NCI-H2196 (cell line): ENCODE measurements at regions not wholly inside any gene's neighbourhood (a gene's known extent, or its start where the extent isn't known, plus 50 kb on each side); places are given as distances from the start of the nearest gene placed in this dataset.
"Not testable (repeated sequence)": the region's sequence is repeated elsewhere in the genome, so short reads cannot be mapped to it uniquely, and the experiment has no call there.

Source experiments
- DNase-seq: peaks from one replicate; lab custom pipeline; 2025; ENCODE audit not compliant: unreplicated experiment; lab: John Stamatoyannopoulos, UW

DNA sequence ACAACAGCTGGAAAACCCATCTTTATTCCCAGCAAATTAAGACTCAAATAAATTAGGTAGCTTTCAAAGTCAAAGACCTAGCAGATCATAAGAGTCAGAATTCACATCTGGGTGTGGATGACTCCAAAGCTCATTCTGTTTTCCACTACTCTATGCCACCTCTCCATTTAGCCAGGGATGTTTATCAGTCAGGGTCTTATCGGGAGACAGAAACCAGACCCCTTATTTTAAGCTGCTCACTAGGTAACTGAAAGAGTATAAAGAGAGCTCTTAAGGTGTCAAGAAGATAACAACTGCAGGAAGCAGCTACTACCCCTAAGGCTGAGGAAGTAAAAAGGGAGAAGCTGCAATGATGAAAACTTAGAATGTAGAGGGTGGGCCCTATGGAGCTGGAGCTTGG is 333.7 kb upstream of the KLF3 start:
- no peak for DNase-seq

DNA sequence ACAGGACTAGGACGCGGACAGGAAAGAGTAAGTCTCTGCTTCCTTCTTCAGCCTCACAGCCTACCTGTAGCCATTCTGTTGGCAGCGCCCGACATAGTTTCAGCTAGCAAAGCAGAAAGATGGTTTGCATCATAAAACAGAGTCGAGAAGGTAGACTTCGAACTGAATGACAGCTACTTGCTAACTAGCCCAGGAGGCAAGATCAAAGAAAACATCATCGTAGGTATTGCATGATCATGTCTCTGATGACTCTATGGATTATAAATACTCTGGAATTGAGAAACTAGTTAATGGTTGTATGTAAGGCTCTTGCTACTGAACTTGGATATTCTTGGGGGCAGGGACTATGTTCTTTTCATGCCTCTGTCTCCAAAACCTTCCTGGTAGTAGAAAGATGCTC is 333.1 kb upstream of the KLF3 start:
- no peak for DNase-seq

DNA sequence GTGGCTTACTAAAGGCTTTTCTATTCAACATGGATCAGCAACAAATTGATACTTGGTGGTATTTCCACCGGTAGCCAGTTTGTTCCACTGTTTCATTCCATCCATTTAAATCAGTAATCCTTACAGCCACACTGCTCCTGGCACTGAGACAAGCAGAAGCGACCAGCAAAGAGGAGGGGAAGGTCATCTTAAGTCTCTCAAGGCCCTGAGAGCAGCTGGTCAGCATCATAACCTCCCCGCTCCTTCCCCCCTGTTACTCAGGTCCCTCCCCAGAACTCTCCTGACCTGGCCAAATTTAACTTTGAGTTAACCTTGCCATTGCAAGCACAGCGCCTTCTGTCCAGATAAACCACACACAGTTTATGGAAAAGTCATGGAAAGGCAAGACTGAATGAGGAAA is 331.3 kb upstream of the KLF3 start:
- DNase-seq = no peak

DNA sequence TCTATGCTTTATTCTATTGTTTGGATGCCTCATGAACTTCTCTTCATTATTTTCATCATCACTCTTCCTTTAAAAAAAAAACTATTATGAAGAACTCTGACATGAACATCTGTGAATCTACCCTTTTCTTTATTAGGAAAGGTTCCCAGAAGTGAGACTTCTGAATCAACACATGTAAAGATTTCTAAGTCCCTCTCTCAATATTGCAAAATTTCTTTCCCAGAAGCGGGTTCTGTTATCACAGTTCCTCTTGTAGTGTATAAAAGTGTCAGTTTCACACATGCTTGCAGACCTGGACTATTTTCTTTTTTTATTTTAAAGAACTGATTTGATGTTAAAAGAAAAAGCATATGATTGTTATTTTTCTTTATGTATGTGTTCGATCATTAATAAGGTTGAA is 330.8 kb upstream of the KLF3 start:
- no peak for DNase-seq

DNA sequence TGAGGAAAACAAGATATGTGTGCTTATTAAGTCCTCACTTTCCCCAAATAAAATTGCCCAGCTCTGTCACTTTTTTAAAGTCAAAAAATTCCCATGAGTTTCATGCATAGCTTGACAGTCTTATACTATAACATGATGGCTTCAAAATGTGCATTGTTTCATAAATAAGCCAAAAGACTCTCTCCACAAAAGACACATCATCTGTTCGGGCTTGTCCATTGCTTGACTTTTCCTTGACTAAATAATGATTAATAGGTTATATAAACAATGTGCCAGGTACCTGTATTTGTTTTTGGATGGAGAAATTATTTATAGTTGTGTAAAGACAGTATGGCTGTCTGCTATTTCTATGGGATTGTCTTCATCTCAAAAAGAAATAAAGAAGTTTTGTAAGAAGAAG is 329.2 kb upstream of the KLF3 start:
- DNase-seq = no peak

DNA sequence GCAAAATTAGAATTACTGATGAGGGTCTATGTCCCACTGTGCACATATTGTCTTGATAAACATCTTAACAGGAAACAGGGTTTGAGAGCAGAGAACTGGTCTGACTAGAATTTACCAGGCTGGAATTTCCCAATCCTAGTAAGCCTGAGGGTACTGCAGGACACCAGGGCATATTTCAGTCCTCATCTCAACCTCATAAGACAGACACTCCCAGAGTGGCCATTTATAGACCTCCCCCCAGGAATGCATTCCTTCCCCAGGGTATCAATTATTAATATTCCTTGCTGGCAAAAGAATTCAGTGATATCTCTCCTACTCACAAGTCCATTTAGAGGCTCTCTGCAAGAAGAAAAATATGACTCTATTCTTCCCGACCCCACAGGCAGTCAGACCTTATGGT is 325.1 kb upstream of the KLF3 start:
- not testable (repeated sequence) for DNase-seq

DNA sequence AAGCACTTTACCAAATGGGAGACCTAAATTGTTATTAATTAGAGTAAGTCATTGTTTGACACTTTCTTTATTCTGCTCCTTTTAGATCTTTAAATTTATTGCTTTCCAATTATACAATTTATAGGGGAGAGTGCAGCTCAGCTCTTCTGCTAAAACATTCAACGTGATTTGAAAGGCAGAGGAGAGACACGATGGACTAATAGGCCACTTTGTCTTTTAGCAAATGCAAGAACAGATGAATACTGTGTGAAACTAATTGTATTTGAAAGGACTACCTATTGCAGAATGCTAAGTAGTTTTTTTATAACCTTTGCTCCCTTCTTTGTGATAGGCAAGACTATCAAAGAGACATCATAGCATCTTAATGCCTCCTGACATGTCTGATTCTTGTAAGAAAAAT is 320.4 kb upstream of the KLF3 start:
- no peak for DNase-seq

DNA sequence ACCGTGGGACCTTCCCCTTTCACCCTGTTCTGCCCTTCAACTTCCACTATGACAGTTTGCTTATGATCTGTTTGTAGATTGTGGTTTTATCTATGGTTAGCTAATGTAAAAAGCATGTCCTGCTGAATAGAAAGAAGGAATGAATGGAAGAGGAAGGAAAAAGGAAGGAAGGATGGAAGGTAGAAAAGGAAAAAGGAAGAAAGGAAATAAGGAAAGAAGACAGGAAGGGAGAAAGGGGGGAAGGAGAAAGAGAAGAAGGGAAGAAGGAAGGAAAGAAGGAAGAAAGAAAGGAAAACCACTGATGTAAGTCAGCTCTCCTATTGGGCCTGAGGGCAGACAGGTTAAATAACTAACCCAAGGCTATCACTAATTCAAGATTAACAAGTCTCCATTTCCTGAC is 319.1 kb upstream of the KLF3 start:
- no peak for DNase-seq

DNA sequence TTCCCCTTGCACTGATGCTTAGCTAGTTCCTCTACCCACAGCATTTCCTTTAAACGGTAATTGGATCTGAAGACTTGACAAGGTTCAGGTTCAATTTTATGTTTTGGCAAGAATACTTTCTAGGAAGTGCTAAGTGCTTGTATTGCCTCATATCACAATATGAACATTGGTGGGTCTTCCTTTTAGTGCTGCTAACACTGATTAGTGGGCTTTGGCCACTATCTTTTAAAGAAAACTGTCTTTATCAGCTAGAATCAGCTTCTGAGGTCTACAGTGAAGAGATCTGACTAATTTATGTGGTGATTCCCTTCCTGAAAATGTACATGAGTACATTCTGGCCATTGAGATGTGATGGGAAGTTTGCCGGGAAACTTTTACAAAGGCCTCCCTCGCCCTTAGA is 316.7 kb upstream of the KLF3 start:
- DNase-seq = no peak

DNA sequence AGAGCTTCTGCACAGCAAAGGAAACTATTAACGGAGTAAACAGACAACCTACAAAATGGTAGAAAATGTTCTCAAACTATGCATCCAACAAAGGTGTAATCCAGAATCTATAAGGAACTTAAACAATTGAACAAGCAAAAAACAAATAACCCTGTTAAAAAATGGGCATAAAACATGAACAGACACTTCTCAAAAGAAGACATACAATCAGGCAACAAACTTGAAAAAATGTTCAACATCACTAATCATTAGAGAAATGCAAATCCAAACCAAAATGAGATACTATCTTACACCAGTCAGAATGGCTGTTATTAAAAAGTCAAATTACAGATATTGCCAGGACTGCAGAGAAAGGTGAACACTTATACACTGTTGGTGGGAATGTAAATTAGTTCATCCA is 309.6 kb upstream of the KLF3 start:
- no peak for DNase-seq

DNA sequence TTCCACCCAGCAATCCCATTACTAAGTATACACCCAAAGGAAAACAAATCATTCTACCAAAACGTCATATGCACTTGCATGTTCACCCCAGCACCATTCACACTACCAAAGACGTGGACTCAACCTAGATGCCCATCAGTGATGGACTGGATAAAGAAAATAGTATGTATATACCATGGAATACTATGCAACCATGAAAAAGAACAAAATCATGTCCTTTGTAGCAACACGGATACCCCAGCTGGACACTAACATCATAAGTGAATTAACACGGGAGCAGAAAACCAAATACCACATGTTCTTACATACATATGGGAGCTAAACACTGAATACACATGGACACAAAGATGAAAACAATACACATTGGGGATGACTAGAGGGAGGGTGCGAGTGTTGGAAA is 309.1 kb upstream of the KLF3 start:
- no peak for DNase-seq

DNA sequence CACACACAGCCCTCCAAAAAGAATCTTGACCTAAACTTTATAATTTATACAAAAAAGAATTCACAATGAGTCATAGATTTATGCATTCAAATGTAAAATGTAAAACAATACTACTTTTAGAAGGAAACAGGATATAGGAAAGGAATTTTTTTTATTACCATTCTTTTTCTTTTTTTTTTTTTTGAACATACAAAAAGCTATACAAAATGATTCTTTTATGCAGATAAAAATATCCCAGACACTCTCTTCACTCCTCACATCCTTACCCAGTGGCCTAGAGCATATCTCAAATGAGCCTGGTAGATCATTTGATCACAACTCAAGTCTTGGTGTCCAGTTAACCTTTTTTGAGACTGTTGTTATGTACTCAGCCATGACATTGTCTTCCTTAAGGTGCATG is 307.3 kb upstream of the KLF3 start:
- DNase-seq = no peak

DNA sequence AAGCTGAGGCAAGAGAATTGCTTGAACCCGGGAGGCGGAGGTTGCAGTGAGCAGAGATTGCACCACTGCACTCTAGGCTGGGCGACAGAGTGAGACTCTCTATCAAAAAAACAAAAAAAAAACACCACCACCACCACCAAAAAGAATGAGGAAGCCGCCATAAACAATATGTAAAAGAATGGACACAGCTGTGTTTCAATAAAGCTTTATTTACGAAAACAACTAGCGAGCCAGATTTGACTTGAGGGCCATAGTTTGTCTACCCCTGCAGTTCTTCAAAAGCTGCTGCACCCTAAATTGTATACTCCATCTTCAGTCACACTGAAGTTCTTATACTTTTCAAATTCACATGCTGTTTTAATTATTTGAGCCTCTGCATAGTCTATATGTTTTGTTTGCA is 306.5 kb upstream of the KLF3 start:
- DNase-seq = no peak

DNA sequence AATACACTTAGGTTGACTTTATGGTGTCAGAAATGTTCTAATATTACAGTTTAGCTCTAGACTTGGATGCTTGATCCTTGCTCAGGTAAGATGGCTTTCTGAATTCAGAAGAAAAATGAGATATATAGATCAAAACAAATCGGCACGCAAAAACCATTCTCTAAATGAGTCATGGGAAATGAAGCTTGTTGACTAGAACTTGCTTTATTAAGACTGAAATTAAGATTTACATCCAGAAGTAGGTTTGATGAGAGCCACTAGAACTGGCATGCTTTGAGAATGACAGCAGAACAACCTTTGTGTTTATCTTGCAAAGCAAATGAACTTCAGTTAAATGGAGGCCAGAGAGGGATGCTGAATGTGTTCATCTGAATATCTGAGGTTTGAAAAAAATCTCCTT is 304.9 kb upstream of the KLF3 start:
- no peak for DNase-seq

DNA sequence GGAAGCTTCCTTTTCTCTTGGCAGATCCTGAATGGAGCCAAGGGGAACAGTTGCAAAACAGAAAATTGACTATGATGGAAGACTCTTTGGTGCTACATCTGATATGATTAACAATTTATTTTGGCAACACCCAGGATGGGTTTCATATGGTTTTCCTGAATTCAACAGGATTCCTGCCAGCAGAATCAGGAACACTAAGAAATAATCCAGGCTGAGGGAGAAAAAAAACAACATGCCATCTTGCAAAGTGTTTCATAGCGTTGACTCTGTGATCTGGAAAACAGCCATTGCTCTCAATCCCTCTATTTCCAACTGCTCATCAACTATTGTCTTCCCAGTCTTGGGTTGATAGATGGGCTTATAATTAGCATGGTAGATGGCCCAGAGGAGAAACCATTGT is 303.8 kb upstream of the KLF3 start:
- DNase-seq = no peak

DNA sequence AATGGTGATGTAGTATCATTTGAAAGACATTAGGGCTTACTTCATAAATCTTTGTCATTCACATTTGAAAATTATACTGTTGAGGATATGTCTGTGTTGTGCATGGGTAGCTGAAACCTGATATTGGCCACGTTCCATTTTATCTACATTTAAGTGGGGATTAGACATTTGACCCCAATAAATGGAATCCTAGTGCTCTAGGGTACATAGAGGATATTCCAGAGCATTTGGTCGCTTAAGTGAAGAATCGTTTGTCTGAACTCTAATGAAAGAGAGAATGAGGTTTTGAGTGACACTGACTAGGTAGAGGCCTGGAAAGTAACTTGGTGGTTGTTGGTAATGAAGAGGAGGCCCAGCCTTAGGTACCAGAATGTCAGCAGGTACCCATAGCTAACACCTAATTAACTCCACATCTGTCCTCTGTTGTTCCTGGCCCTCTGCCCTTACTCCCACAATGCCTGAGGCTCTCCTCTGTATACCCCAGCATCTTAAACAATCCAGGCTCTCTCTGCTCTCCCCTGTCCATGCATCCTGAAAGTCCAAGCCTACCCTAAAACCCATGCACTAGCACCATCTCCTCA is 299.5 kb upstream of the KLF3 start:
- DNase-seq = no peak

DNA sequence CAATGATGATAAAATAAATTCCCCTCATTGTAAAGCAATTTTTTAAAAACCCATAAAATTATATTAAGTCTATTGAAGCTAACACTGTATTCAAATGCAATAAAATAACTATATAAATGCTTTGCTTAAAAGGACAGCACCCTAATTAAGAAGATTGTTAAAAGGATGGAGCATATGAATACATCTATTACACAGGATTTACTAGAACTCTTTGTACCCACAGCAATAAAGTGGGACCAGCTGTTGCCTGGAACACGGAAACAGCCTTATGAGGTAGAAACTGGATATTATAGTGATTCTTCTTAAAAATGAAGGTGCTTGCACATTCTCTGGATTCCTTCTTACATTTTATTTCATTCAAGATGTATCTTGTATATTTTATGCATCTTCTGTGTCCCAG is 298.7 kb upstream of the KLF3 start:
- DNase-seq = no peak

DNA sequence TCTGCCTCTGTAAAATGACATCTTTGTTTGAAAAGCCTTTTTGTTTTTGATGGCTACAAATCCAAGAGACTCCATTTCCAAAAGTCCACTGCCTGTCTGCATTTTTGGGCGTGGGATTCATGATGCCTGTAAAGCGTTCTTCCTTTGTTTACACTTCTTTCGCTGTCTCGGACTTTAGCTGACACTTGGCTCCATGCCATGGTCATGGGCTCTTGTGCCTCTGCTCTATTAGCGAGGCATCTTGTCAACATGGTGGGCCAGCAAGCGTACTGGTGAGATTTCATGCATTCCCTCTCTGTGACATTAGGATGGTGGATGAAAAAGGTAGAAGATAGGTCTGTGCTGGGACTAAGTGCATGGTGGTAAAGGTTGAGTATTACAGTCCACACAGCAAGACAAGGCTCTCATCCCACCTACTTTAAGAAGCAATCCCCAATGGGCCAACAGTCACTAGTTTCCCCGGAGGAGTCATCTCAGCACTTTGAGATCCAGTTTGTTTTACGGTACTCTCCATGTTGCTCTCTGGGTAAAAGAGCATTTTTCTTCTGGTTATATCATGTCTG is 298.2 kb upstream of the KLF3 start:
- no peak for DNase-seq

DNA sequence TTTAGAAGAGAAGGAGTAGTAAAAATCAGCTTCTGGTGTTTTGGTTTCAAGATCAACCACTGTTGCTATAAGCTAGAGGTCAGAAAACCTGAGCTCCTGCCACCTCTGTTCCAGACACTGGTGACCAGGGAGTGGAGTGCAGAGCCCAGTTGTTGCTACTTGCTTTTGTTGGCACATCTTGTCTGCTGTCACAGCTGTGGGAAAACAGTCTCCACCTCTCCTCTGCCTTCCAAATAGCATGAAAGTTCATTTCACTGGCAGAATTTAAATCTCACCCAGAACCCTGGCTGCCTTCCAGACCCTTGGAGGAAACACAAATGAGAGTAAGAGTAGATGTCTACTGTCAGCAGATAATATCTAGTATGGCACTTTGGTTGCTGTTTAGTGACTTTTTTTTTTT is 297.5 kb upstream of the KLF3 start:
- DNase-seq = peak; percentile 26

DNA sequence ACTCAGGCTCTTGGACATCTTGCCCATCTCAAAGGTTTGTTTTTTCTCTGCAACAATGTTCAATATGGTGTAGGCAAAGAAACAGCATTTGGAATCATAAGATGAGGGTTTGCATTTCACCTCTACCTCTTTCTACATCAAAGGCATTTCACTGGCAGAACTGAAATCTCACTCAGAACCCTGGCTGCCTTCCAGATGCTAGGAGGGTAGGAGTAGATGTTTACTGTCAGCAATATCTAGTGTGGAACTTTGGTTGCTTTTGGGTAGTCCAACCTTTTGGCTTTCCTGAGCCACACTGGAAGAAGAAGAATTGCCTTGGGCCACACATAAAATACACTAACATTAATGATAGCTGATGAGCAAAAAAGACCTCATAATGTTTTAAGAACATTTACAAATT is 297.0 kb upstream of the KLF3 start:
- DNase-seq = no peak

DNA sequence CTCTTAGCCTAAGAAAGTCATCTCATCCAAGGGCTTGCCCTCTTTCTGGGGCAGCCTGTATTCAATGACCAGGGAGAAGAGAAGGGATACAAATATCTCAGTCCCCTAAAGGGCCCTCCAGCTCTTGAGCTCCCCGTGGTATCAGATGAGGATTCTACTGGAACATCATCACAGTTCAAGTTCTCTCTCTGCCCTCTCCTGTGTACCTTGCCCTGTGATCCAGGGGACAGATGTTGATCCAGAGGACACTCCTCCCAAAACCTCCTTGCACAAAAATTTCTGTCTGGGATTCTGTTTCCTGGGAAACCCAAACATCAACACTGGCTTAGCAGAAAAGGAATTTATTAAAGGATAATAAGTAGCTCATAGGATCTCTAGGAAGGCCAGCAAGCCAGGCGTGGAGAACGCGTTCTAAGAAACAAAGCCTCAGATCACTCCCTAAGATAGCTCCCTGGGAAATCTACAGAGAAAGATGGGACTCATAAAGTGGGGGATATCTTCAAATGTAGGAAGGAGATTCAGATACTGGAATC is 296.3 kb upstream of the KLF3 start:
- DNase-seq = no peak

DNA sequence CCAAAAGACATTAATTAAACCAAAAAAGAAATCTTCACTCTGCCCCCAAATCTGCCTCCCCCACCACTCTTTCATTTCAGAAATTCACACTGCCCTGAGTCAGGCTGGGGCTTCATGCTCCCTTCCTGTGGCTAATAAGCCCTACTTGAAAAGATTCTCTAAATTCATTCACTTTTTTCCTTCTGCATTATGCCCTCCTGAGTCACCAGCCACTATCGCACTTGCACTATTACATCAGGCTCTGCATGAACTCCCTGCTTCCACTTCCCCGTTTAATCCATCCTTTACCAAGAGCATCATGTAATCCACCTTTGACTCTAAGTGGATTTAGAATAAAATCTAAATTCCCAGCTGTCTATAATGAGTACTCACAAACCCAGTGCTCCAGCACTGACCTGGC is 295.4 kb upstream of the KLF3 start:
- DNase-seq = no peak

DNA sequence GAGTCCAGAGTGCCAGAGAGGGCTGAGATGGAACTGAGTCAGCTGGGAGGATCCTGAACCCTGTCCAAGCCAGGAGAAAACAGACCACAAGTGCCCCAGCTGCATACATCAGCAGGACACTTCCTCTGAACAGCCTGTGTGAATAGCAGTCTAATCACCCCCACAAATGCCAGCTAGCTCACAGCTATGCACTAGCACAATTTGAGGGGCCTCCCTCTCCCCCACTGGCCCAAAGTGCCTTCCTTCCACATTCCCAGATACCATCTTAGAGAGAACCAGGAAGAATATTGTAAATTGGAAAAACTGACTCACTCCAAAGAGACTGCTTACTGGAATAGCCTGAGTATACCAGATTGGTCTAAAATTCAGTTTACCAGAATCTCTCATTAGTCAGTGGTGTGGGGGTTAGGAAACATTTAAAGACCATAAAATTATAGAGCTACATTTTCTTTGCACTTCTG is 292.6 kb upstream of the KLF3 start:
- DNase-seq = no peak
